ENCODE measurements at regions not wholly inside any gene's neighbourhood (a gene's known extent, or its start where the extent isn't known, plus 50 kb on each side); places are given as distances from the start of the nearest gene placed in this dataset.
"Not testable (repeated sequence)": the region's sequence is repeated elsewhere in the genome, so short reads cannot be mapped to it uniquely, and the experiment has no call there.

DNA sequence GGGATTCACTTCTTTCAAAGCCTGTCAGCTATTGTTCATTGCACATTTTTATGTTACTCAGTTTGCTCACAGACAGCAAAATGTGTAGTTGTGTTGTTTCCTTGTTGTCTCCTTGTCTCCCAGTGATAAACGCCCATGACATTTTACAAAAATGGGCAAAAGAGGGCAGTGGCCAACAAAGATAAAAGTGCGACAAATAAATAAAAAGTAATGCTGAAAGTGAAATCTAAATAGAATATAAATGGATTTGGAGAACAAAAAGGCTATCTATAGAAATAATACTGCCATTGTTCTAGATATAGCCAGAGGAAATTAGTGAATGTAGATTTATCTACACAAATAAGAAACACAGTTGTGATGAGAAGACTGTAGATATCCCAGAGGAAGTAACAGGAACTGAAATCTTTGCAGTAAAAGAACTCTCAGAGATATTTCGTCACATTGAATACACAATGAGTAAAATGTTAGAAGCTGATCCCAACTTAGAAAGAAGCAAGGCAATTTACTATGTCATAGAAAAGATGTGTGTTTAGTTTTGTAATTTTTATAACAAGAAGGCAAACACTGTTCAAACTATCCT lies 1186.2 kb upstream of the FAM98A start:
- no peak for DNase-seq

DNA sequence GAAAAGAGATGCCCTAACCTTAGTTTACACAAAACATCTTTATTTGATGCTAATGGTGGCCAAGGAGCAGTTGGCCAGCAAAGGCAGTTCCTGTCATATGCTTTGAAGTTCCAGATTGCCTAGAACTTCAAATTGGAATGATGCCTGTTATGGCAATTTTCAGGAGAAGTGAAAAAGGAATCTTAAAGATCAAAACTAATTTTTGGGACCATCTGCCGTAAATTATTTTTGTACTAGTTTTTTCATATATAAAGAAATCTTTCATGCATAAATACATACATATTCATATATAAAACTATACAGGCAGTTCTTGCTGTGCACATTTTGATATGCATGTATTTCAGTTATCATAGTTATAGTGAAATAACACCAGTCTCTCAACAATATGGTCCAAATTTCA lies 1185.6 kb upstream of the FAM98A start:
- DNase-seq = no peak

DNA sequence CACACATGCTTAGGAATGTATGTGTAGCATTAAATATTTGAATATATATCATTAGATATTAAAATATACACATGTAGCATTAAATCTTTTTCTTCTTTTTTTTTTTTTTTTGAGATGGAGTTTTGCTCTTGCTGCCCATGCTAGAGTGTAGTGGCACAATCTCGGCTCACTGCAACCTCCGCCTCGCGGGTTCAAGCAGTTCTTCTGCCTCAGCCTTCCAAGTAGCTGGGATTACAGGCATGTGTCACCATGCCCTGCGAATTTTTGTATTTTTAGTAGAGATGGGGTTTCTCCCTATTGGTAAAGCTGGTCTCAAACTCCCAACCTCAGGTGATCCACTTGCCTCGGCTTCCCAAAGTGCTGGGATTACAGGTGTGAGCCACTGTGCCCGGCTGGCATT lies 1151.6 kb upstream of the FAM98A start:
- not testable (repeated sequence) for DNase-seq

DNA sequence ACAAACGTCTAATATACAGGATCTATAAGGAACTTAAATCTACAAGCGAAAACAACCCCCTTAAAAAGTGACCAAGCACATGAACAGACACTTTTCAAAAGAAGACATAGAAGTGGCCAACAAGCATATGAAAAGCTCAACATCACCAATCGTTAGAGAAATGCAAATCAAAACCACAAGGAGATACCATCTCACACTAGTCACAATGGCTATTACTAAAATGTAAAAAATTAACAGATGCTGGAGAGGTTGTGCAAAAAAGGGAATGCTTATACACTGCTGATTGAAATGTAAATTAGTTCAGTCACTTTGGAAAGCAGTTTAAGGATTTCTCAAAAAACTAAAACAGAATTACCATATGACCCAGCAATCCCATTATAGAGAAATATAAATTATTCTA lies 1148.5 kb upstream of the FAM98A start:
- no peak for DNase-seq

DNA sequence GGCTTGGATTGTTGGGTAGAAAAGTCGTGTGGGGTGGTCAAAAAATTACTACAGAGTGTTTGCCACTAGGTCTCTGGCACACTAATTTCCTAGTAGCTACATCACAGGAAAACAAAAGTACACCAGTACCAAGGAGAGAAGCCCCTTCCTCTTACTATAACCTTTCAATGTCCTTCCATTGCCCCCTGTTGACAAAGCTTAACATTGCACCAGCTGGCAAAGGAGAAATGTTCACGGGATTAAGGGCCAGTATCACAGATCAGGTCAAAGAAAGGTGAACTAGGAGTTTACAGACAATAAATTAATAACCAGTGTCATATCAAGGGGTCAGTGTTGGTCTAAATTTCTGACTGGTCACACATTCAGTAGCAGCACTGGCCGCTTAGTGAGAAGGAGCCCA lies 1139.6 kb upstream of the FAM98A start:
- peak; percentile 57 for DNase-seq

DNA sequence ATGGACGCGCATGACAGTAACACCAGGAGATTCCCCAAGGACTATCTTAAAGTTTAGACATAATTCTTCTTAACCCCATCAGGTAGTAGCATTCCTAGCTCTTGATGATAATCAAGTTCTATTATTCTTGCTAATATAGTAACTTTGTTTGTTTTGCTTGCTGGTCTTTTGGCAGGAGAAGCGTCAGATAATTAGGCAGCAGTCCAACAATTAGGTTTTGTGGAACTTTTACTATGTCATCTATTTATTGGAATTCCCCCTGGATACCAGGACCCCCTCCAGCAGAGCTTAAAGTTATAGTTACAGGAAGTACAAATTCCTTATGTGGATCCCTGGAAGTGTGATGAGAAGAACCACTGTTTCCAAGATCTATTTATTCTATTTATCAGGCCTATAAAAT lies 1138.0 kb upstream of the FAM98A start:
- DNase-seq = no peak

DNA sequence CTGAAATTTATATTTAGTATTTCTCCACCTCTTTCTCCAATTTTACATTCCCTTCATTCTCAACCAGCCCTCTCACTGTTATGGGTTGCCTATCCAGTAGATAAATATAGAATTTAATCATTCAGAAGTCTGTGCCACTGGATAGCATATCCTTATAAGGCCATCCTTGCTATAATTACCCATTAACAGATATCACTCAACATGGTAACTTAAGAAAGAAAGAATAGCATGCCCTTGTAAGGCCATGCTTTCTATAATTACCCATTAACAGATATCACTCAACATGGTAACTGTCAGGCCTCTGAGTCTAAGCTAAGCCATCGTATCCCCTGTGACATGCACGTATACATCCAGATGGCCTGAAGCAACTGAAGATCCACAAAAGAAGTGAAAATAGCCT lies 1137.4 kb upstream of the FAM98A start:
- DNase-seq = no peak

DNA sequence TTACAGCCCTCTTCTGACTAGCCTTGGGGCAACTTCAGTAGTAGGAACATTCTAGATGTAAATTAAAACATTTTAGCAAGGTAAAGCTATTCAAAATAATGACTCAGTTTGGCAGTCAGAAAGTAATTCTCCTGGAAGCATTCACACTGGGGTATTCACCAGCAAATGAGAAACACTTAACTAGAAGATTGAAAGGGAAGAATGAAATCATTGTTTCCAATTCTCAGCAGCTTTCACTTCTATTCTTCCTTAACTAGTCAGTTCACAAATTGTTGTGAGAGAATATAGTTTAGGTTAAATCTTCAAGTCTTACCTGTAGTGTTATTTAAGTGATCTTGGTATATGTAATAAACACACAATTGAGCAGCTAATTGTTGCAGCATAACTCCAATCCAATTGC lies 1135.6 kb upstream of the FAM98A start:
- DNase-seq = no peak

DNA sequence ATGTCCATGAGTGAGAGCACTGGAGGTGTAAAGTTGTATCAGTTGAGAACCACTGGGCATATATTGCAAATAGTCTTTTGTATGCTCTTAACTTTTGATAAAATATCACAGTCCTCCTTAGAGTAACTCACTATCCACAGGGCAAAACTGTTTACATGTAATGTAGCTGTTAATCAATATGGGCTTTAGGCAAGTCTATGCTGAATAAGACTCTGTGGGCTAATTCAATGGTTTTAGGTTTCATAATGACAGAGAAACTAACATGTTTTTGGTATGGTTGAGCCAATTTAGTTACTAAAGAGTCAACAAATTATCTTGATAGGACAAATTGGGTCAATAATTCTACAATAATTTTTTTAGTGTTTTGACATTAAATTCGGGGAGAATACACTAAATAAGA lies 1134.9 kb upstream of the FAM98A start:
- no peak for DNase-seq

DNA sequence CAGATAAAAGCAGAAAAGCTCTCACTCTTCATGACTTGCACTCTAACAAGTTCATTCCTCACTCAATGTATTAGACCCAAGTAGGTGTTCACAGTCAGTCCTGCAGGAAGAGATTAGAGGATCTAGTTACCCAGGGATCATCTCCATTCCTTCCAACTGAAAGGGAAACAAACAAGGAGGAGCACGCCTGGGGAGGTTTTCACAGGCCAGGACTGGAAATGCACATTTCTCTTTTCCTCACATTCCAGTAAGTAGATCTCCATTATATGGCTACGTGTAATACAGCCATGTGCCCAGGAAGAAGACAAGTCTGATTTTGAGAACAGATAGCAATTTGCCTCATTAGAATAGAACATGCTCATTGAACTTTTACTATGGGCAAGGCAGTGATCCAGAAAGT lies 1132.2 kb upstream of the FAM98A start:
- DNase-seq = peak; percentile 54

DNA sequence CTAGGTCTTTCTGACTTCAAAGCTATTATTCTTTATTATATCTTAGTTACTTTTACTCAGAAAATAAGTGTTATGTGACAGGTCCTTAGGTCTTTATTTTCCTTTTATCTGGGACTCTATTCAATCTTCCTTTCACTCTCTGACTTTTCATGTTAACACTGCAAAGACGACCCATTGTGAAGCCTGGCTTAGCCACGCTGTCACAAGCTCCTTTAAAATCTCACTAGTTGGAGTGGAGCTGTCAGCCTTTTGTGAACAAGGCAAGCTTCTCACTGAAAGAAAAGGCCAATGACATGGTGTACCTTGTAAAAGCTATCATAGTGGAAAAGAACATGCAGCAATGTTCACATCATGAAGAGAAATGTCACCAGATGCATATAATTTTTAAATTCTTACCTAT lies 1130.7 kb upstream of the FAM98A start:
- no peak for DNase-seq

DNA sequence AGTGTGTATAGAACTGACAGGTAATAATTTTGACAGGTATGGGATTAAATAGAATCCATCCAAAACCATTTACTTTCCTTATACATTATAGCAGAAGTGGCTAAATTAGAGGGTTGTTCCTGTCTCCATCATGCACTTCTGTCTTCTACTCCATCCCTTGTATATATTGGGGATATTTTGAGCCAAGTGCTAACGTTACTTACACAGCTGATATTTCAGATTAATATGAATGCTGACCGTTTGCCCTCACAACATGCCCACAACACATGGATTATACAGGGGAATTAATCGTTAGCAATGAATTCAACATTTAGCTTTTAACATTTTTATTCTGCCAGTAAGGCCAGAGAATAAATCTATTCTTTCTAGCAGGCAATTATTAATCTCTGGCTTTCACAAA lies 1125.0 kb upstream of the FAM98A start:
- no peak for DNase-seq

DNA sequence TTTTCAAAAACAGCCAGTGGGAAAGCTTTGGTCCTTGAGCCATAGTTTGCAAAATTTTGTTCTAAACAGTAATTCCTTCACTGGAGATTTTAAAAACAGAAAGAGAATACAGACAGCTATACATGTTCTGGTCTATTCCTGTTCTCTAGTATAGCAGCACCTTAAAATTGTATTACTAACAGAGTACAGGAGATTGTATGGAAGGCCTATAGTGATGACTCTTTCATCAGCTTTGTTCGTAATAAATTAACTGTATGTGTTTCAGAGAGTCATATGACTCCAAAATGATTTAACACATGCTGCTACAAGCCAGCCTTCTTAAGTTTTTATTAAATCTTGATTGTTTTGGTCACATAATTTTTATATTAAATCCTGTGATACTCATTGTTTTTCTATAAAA lies 1124.6 kb upstream of the FAM98A start:
- DNase-seq = no peak

DNA sequence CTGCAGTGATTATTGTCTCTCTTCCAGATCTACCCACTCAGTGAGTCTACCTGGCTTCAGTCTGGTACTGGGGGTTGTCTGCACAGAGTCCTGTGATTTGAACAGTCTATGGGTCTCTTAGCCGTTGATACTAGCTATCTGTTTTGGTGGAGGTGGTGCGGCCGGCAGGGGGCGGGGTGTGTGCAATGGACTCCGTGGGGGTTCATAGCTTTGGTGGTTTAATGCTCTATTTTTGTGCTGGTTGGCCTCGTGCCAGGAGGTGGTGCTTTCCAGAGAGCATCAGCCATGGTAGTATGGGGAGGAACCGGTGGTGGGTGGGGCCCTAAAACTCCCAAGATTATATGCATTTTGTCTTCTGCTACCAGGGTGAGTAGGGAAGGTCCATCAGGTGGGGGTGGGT lies 1120.1 kb upstream of the FAM98A start:
- no peak for DNase-seq

DNA sequence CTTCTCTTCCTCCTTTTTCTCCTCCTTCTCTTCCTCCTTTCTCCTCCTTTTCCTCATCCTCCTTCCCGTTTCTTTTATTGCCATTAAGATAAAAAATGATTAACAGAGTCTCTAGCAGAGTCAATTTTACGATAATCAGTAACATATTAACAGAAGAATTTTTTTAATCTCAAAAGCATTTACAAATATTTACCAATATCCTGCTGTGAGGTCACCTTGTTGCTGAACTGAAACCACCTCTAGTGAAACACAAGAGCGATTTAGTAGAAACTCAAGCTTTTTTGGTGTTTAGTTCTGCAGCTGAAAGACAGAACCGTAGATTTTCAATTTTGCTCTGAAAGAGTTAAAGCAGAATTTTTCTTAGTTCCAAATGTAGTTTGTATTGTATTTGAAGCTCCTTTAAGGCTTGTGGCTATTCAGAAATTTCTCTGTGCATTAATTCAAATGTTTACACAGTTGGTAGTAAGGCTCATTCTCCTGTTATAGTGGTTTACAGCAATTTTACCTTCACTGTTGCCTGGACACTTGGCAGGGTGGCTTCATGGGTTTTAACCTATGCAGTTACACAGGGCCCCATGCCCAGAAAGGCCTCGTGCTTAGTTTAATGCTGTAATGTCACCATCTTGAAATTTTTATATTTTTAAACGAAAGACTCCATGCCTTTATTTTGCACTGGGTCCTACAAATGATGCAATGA lies 1106.6 kb upstream of the FAM98A start:
- no peak for DNase-seq

DNA sequence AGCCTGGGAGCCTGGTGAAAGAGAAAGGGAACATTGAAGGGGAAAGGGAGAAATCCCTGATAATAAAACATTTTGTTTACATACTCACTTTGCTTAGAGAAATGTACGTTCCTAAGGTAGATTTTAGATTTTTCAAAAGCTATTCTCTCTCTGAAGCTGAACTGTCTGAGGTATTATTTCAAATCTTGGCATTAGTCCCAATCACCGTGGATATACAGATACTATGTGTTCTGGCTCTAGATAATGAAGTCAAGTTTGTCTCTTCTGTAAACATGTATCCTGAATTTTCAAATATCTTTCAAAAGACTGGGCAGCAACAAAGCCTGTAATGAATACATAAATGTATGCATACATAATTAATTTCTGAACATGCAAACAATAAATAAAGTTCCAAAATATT lies 1104.2 kb upstream of the FAM98A start:
- no peak for DNase-seq

DNA sequence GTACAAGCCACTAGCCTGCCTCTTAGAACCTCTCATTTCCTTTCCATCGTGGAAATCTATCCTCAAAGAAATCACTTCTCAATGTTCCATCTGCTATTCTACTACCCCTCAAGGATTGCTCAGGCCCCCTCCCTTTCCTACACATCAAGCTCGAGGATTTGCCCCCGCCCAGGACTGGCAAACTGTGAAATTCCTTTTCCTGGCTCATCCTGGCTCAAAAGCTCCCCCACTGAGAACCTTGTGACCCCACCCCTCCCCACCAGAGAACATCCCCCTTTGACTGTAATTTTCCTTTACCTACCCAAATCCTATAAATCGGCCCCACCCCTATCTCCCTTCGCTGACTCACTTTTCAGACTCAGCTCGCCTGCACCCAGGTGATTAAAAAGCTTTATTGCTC lies 1103.3 kb upstream of the FAM98A start:
- DNase-seq = not testable (repeated sequence)

DNA sequence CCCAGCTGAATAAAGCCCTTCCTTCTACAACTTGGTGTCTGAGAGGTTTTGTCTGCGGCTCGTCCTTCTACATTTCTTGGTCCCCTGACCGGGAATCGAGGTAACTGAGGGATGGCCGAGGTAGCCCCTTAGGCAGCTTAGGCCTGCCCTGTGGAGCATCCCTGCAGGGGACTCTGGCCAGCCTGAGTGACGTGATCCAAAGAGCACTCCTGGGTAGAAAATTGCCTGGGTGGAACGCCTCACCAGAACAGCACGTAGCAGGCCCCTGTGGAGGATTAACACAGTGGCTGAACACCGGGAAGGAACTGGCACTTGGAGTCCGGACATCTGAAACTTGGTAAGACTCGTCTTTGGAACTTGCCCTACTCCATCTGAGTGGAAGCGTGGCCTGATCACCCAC lies 1078.5 kb upstream of the FAM98A start:
- not testable (repeated sequence) for DNase-seq

DNA sequence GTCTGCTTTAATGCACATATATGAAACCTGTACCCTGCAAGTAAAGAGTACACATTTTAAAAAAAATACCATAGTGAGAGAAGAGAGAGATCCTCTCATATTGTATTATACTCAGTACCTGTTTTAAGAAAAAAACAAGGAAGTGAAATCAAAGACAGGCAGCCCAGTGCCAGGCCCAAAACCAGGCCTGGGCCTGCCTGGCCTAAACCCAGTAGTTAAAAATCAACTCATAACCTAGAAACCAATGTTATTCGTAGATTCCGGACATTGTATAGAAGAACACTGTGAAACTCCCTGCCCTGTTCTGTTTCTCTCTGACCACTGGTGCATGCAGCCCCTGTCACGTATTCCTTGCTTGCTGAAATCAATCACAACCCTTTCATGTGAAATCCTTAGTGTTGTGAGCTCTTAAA lies 1078.0 kb upstream of the FAM98A start:
- DNase-seq = not testable (repeated sequence)

DNA sequence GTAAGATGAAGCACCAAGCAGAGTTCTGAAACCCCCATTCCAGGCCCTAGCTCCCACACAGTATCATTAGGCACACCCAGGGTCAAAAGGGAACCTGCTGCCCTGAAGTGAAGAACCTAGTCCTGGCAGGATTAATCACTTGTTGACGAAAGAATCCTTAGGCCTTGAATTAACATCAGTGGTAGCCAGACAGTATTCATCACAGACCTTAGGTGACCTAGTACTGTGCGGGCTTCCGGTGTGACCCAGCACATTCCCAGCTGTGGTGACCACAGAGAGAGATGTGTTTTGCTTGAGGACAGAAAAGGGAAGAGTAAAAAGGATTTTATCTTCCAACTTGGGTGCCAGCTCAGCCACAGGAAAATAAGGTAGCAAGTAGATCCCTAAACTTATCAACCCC lies 1071.4 kb upstream of the FAM98A start:
- DNase-seq = no peak

DNA sequence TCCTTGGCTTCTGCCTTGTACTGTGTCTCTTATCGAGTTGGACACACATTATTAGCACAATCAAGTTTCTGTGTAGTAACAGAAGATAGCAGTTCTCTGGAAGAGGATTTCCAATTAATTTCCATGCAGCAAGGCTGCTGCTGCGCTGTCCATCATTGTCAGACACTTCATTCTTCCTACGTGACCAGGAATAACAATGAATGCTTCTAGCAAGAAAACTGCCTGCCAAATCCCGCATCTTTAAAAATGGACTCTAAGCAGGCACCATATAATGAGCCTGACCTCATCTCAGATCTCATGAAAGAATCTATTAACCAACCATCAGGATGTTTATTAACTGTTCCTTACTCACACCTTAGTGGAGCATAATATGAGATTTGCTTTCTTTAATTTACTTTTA lies 1067.7 kb upstream of the FAM98A start:
- DNase-seq = no peak

DNA sequence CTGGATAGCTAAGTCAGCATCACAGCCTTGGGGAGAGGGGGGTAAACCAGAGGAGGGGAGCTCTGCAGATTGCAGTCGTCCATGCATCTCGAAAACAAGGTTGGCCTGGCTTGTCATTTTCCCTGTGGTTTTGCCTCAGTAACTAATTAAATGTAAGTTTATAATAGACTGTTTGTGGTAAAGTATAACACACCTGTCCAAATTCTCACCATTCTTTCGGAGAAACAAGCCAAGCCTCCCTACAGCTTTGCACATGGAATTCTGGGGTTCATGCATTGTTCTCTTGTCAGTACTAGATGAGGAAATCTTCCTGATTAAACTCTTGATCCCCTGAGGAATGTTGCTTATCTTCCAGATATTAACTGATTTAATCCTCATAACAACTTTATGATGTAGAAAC lies 1065.2 kb upstream of the FAM98A start:
- DNase-seq = no peak

DNA sequence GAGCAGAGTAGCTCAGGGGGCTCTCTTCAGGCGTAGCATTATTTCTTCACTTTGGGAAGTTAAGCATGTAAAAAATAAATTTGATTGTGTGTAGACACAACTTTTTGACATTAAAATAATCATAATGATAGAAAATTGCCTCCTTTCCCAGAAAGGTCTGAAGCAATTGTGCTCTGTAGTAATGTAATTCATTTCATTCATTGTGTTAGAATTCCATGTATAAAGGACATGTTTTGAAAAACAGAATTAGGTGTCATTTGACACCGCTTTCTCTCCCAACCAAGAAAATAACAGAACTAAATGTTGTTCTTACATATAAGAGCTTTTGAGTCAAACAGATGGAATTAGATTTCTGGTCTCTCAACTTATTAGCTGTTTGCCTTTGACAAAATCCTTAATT lies 1064.2 kb upstream of the FAM98A start:
- no peak for DNase-seq

DNA sequence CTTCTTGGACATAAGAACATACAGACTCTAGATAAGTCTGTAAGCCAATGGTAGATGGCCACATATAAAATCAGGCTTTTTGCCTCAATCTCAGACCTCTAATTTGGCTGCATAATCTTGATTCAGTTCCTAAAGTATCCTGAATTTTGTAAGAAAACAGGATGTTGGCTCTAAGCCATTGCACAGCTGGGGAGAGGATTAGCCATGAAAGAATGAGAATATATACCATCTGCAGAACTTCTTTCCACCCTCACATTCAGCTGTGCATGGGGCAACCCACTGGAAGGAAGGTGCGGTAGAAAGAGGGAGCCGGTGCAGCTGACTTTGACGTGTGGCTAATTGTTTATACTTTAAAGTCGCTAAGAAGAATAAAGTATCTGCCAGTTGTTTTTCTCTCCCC lies 1061.6 kb upstream of the FAM98A start:
- DNase-seq = no peak

DNA sequence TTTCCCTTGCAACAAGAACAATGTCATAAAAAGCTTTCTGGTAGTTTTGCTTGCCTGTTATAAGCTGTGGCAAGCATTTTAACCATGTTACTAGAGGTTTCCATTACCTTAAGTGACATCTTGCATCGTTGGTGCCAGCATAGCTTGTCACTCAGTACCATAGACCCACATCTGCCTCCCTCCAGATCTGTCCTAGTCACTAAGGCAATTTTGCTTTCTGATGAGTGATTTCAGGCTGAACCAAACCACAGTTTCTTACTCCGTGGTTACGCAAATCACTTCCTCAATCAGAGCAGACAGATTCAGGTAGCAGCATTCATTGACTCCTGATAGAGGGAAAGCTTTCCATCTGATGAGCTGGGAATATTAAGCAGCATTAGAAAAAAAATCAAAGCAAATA lies 1057.5 kb upstream of the FAM98A start:
- DNase-seq = no peak
